NCI-H1930 (cell line): ENCODE measurements at regions not wholly inside any gene's neighbourhood (a gene's known extent, or its start where the extent isn't known, plus 50 kb on each side); places are given as distances from the start of the nearest gene placed in this dataset.

Experiments
- DNase-seq, 2 experiments: peaks; one replicate each; lab custom pipeline; 2025; lab: John Stamatoyannopoulos, UW

DNA sequence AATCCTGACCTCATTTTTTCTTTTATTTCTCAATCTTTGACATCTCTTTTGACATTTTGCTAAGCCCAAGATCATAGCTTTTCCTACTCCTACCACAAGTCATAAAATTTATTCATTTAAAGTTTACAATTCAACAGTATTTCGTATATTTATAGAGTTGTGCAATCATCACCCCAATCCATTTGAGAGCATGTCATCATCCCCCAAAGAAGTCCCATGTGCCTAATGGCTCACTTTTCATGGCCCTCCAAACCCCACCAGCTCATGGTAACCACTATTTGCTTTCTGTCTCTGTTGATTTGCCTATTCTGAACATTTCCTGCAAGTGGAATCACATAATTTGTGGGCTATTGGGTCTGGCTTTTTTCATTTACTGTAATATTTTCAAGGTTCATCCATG lies 52.5 kb upstream of the GLI3 start:
- DNase-seq: no peak
